Breast epithelium (tissue), 3 donors: ENCODE measurements at regions not wholly inside any gene's neighbourhood (a gene's known extent, or its start where the extent isn't known, plus 50 kb on each side); places are given as distances from the start of the nearest gene placed in this dataset.

ENCODE experiments used
- CTCF ChIP-seq, 3 donors: fragments of 450-650 bp; IDR thresholded peaks; one replicate each; pipeline ENCODE4 v1.5.1; 2016 to 2017; ENCODE audit warnings: antibody characterized with exemption in 3 of 3, mild to moderate bottlenecking in 3 of 3, moderate library complexity in 3 of 3
- POLR2A ChIP-seq: fragments of 450-650 bp; IDR thresholded peaks from one replicate; pipeline ENCODE4 v1.6.1; 2016; ENCODE audit warnings: antibody characterized with exemption, mild to moderate bottlenecking, moderate library complexity

- TF ChIP-seq CTCF (IDR thresholded peaks at IDR 0.05) (no peak), POLR2A (no peak)
Observed at GRCh38 chr15:39094116-39094515, 486.8 kb upstream of the THBS1 start.
